Cardiac muscle cell (in vitro differentiated cells and primary cell): ENCODE measurements at regions not wholly inside any gene's neighbourhood (a gene's known extent, or its start where the extent isn't known, plus 50 kb on each side); places are given as distances from the start of the nearest gene placed in this dataset.

Experiments
- DNase-seq, 2 donors: peaks; one replicate each; pipeline versions ENCODE4 v3.0.0 to v3.0.0-alpha.2; 2010 to 2017; ENCODE audit warnings: low read depth in 1 of 2, low spot score in 1 of 2
- H3K27ac ChIP-seq: fragments of 200-600 bp; sonication (generic); 2 replicates; pipeline ENCODE4 v1.5.1; 2016
- H3K27me3 ChIP-seq: fragments of 200-600 bp; sonication (generic); 2 replicates; pipeline ENCODE4 v1.6.0; 2016; ENCODE audit warnings: control low read depth
- H3K36me3 ChIP-seq: fragments of 200-600 bp; sonication (generic); 2 replicates; pipeline ENCODE4 v1.5.1; 2016; ENCODE audit warnings: control low read depth
- H3K4me1 ChIP-seq: fragments of 200-600 bp; sonication (generic); 2 replicates; pipeline ENCODE4 v1.8.1; 2017; ENCODE audit warnings: low read depth, mild to moderate bottlenecking, mixed run types
- H3K4me3 ChIP-seq: fragments of 200-600 bp; sonication (generic); 2 replicates; pipeline ENCODE4 v1.5.1; 2016; ENCODE audit warnings: mild to moderate bottlenecking
- H3K9me3 ChIP-seq: fragments of 200-600 bp; sonication (generic); 2 replicates; pipeline ENCODE4 v1.5.1; 2017; ENCODE audit warnings: low read depth, mild to moderate bottlenecking, control low read depth
- CTCF ChIP-seq: IDR thresholded peaks from 2 replicates; pipeline ENCODE4 v1.5.1; 2012; ENCODE audit warnings: low read depth, mild to moderate bottlenecking, low read length

- no peak for DNase-seq
- H3K4me3 ChIP-seq: no peak overlapping the region
- no peak for TF ChIP-seq CTCF
- no peaks in the 10 kb centered on the region for H3K36me3 ChIP-seq
- no peaks in the 10 kb centered on the region for H3K4me1 ChIP-seq
- no peaks in the 10 kb centered on the region for H3K9me3 ChIP-seq
- no peak overlapping the region for H3K27ac ChIP-seq
- H3K27me3 ChIP-seq: no peaks in the 10 kb centered on the region
Observed at GRCh38 chr2:181399027-181399426, 58.2 kb upstream of the ITGA4 start.

GRCh38 chr2:181404472-181404871 is 52.7 kb upstream of the ITGA4 start:
- Histone ChIP-seq H3K36me3 (no peaks in the 10 kb centered on the region), H3K27me3 (no peaks in the 10 kb centered on the region), H3K27ac (no peak overlapping the region), H3K9me3 (no peaks in the 10 kb centered on the region), H3K4me3 (no peak overlapping the region), H3K4me1 (no peaks in the 10 kb centered on the region)
- no peak for DNase-seq
- TF ChIP-seq CTCF: no peak

GRCh38 chr2:181407171-181407570 is 50.0 kb upstream of the ITGA4 start:
- no peaks in the 10 kb centered on the region for H3K4me1 ChIP-seq
- H3K36me3 ChIP-seq: no peaks in the 10 kb centered on the region
- no peak overlapping the region for H3K27ac ChIP-seq
- H3K4me3 ChIP-seq: no peak overlapping the region
- no peak for TF ChIP-seq CTCF
- DNase-seq: no peak
- H3K27me3 ChIP-seq: no peaks in the 10 kb centered on the region
- H3K9me3 ChIP-seq: no peaks in the 10 kb centered on the region
